ENCODE measurements at regions not wholly inside any gene's neighbourhood (a gene's known extent, or its start where the extent isn't known, plus 50 kb on each side); places are given as distances from the start of the nearest gene placed in this dataset.

DNA sequence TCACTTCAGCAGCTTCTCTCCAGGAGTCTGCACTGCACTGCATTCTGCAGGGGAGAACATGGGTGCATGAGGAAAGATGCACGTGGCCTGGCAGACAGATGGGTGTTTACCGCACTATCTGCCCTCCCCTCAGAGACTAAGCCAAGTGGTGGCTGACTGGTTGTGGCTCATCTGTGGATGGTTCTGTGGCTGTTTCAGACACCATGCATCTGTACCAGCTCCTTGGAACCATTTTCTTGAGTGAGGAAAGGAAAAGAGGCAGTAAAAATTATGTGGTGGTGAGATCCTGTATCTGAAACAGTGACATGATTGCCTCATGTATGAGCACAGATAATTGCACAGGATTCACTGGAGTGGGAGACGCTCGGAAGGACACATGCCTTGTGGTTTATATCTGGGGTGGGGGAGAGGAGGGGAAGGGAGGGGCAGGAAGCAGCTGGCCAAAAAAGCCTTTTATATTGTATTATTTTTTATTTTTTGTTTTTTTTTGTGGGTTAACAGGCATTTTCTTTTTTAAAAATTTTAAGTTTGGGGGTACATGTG, 161.7 kb downstream of the ERMARD start:
- peak overlapping the region; percentile 26 for H3K4me3 ChIP-seq (ENCODE audit: low read depth, low read length)
- DNase-seq (ENCODE audit: low read depth), result peak; percentile 85
- TF ChIP-seq, protein P1, sequence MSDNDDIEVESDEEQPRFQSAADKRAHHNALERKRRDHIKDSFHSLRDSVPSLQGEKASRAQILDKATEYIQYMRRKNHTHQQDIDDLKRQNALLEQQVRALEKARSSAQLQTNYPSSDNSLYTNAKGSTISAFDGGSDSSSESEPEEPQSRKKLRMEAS (IDR thresholded peaks at IDR 0.05; ENCODE audit: low read depth, low read length), result peak; percentile 95
- TF ChIP-seq MYC (IDR thresholded peaks at IDR 0.05; ENCODE audit: low read depth, low read length) (peak; percentile 78), POLR2A (IDR thresholded peaks at IDR 0.05; ENCODE audit: extremely low read depth, insufficient read length) (no peak)

DNA sequence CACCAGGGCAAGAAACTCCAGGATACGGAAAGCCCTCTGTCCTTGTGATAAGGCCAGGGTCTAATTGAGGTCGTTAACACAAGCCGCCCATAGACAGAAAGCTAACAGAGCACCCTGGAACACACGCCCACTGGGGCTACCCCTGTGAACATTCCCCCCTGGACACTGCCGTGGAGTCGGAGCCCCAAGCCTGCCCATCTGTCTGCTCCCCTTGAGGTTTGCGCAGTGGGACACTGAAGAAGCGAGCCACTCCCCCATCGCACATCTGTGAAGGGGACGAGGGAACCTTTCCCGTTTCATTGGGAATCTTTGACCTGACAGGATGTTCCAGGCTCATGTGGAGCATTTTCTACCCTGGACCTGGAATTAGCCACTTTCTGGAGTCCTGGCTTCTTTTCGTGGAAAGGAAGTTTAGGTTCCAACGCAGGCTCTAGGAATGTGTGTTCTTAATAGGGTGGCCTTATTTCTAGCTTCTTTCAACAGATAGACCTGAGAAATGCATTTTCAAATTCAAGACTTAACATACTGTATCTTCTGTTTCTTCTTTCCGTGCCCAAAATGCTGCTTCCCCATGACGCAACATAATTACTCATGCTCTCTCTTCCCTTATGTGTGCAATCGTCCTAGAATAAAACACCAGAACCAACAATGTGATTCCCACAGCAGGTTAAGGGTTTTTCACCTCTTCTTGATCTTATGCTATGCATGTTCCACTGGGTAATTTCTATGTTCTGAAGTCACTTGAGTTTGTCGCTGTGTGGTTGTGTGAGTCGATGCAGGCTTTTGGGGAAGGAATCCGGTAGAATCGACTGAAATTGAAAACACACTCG, 161.1 kb downstream of the ERMARD start:
- TF ChIP-seq POLR2A (IDR thresholded peaks at IDR 0.05; ENCODE audit: extremely low read depth, insufficient read length) (no peak), MYC (IDR thresholded peaks at IDR 0.05; ENCODE audit: low read depth, low read length) (no peak)
- TF ChIP-seq, protein P2, sequence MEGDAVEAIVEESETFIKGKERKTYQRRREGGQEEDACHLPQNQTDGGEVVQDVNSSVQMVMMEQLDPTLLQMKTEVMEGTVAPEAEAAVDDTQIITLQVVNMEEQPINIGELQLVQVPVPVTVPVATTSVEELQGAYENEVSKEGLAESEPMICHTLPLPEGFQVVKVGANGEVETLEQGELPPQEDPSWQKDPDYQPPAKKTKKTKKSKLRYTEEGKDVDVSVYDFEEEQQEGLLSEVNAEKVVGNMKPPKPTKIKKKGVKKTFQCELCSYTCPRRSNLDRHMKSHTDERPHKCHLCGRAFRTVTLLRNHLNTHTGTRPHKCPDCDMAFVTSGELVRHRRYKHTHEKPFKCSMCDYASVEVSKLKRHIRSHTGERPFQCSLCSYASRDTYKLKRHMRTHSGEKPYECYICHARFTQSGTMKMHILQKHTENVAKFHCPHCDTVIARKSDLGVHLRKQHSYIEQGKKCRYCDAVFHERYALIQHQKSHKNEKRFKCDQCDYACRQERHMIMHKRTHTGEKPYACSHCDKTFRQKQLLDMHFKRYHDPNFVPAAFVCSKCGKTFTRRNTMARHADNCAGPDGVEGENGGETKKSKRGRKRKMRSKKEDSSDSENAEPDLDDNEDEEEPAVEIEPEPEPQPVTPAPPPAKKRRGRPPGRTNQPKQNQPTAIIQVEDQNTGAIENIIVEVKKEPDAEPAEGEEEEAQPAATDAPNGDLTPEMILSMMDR (IDR thresholded peaks at IDR 0.05; ENCODE audit: low read depth, low read length), result no peak
- TF ChIP-seq, protein P1 (IDR thresholded peaks at IDR 0.05; ENCODE audit: low read depth, low read length), result no peak
- peak; percentile 87 for DNase-seq (ENCODE audit: low read depth)
- peak overlapping the region; percentile 26 for H3K4me3 ChIP-seq (ENCODE audit: low read depth, low read length)

DNA sequence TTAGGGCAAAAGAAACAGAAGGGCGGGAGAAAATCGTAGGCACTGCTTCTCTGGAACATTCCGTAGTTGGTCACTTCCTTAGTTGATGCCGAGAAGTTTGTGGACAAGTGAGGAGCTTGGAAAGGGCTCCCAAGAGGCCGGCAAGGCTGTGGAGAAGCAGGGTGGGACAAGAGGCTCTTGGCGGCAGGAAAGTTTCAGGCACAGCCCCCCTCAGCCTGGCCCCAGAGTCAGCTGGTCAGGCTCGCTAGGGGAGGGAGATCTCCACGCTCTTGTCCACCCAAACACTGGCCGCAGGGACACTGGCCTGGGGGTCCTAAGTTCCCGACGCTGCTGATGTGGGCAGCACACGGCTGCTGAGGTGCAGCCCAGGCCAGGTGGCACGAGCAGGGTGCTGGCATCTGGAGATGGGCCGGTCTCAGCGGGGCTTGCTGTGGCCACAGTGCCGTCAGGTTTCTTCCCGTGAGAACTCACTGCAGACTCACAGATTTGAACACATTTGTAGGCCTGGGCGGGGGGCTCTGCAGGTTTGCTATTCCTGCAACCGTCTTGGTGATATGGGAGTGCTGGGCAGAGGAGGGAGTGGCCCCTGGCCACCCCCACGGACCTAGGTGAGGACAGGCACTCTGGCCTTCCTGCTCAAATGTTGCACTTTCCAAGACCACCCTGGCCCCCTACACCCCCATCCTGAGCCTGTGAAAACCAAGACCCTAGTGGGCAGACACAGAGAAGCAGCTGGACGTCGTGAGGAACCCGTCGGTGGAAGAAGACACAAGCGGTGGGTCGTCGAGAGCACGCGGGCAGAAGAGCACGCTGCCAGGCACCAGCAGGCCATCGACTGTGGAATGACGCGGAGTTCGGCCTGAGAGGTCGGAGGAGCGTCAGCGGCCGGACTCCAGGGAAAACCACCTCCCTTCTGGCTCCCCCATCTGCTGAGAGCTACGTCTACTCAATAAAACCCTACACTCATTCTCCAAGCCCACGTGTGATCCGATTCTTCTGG, 160.1 kb downstream of the ERMARD start:
- DNase-seq (ENCODE audit: low read depth), result no peak
- no peak overlapping the region for H3K4me3 ChIP-seq (ENCODE audit: low read depth, low read length)
- TF ChIP-seq POLR2A (IDR thresholded peaks at IDR 0.05; ENCODE audit: extremely low read depth, insufficient read length) (no peak), MYC (IDR thresholded peaks at IDR 0.05; ENCODE audit: low read depth, low read length) (no peak)
- TF ChIP-seq, protein P2 (IDR thresholded peaks at IDR 0.05; ENCODE audit: low read depth, low read length), result no peak
- TF ChIP-seq, protein P1 (IDR thresholded peaks at IDR 0.05; ENCODE audit: low read depth, low read length), result no peak

DNA sequence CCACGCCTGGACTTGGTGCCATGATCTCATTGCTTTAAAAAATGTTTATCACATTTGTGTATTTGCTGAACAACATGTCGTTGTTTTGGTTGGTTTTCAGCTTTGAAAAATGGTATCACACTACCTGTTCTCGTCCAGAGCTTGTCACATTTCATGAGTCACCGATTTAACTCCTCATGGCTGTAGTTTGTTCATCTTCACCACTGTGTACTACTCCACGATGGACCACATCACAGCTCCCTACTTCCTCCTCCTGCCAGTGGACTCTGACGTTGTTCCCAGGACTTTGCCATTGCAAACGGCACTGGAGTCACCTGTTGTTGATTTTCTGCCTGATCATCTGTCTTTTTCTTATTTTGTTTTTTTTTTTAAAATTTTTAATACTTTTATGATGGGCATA, 157.7 kb downstream of the ERMARD start:
- H3K4me3 ChIP-seq (ENCODE audit: low read depth, low read length), result no peak overlapping the region
- DNase-seq (ENCODE audit: low read depth), result no peak
- TF ChIP-seq MYC (IDR thresholded peaks at IDR 0.05; ENCODE audit: low read depth, low read length), result no peak
- TF ChIP-seq, protein P2 (IDR thresholded peaks at IDR 0.05; ENCODE audit: low read depth, low read length), result no peak
- TF ChIP-seq POLR2A (IDR thresholded peaks at IDR 0.05; ENCODE audit: extremely low read depth, insufficient read length), result no peak
- TF ChIP-seq, protein P1 (IDR thresholded peaks at IDR 0.05; ENCODE audit: low read depth, low read length), result no peak

DNA sequence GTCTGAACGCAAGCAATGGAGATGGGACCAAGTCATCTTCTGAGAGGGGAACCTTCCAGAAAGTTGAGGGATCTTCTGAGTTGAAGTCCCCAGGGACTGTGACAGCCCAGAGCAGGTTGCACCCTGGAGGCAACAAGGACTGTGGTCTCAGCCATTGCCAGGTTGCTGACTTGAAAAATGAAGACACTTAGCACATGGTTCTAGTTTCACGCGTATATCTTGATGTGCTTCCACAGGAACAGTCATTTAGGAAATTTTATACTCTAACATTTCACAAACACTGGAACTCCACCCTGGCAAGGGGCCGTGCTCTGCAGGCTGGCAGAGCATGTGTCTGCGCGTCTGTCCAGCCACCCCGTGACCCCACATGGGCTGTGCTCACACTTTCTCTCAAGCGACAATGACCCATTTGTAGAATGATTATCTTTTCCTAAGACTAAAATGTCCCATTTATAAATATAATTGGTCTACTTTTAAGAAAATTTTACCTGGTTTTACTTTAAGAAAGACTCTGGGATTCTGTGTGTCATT, 157.0 kb downstream of the ERMARD start:
- no peak overlapping the region for H3K4me3 ChIP-seq (ENCODE audit: low read depth, low read length)
- no peak for TF ChIP-seq MYC (IDR thresholded peaks at IDR 0.05; ENCODE audit: low read depth, low read length)
- TF ChIP-seq, protein P1 (IDR thresholded peaks at IDR 0.05; ENCODE audit: low read depth, low read length), result no peak
- no peak for TF ChIP-seq POLR2A (IDR thresholded peaks at IDR 0.05; ENCODE audit: extremely low read depth, insufficient read length)
- TF ChIP-seq, protein P2 (IDR thresholded peaks at IDR 0.05; ENCODE audit: low read depth, low read length), result no peak
- no peak for DNase-seq (ENCODE audit: low read depth)
